Uterus (tissue), 3 donors: ENCODE measurements at regions not wholly inside any gene's neighbourhood (a gene's known extent, or its start where the extent isn't known, plus 50 kb on each side); places are given as distances from the start of the nearest gene placed in this dataset.

Source experiments
- DNase-seq, 2 donors: peaks; one replicate each; pipeline ENCODE4 v3.0.0-alpha.2; 2019 to 2020
- H3K27ac ChIP-seq, 2 donors: fragments of 200-600 bp; sonication (generic); 1 replicate in 1 of 2; 2 replicates in 1 of 2; pipeline ENCODE4 v1.5.1; 2016 to 2018
- H3K27me3 ChIP-seq, 2 donors: fragments of 200-600 bp; sonication (generic); one replicate each; pipeline ENCODE4 v1.5.1; 2018 to 2019; ENCODE audit warnings: control low read depth in 1 of 2
- H3K36me3 ChIP-seq, 2 donors: fragments of 200-600 bp; sonication (generic); one replicate each; pipeline ENCODE4 v1.5.1; 2019; ENCODE audit warnings: control low read depth in 1 of 2
- H3K4me1 ChIP-seq, 2 donors: fragments of 200-600 bp; sonication (generic); one replicate each; pipeline ENCODE4 v1.5.1; 2018 to 2019; ENCODE audit warnings: control low read depth in 1 of 2
- H3K4me3 ChIP-seq, 2 donors: fragments of 200-600 bp; sonication (generic); 1 replicate in 1 of 2; 2 replicates in 1 of 2; pipeline ENCODE4 v1.5.1; 2018 to 2019; ENCODE audit warnings: mild to moderate bottlenecking in 1 of 2
- H3K9me3 ChIP-seq, 2 donors: fragments of 200-600 bp; sonication (generic); one replicate each; pipeline ENCODE4 v1.5.1; 2019; ENCODE audit warnings: control low read depth in 1 of 2
- POLR2A ChIP-seq, 2 donors: fragments of 450-650 bp; IDR thresholded peaks; one replicate each; pipeline ENCODE4 v1.6.1; 2016; ENCODE audit warnings: antibody characterized with exemption in 2 of 2, mild to moderate bottlenecking in 1 of 2, moderate library complexity in 1 of 2
- intact Hi-C: fragments of 100-400 bp; cut with DNase I; formaldehyde crosslinking; loops from one replicate; pipeline ENCODE4 v1.15.1; 2023; ENCODE audit warnings: low total_unique reads
- TF ChIP-seq, protein P1 (sequence below), 4 experiments: fragments of 200-600 bp in 2 of 4; fragments of 450-650 bp in 2 of 4; sonication (generic) in 2 of 4; IDR thresholded peaks; one replicate each; pipeline ENCODE4 v1.5.1; 2016 to 2019; ENCODE audit warnings: antibody characterized with exemption in 4 of 4, mild to moderate bottlenecking in 2 of 4, moderate library complexity in 1 of 4
- donor health status: DM: yes; HTN: yes; CAD: no.

DNA sequence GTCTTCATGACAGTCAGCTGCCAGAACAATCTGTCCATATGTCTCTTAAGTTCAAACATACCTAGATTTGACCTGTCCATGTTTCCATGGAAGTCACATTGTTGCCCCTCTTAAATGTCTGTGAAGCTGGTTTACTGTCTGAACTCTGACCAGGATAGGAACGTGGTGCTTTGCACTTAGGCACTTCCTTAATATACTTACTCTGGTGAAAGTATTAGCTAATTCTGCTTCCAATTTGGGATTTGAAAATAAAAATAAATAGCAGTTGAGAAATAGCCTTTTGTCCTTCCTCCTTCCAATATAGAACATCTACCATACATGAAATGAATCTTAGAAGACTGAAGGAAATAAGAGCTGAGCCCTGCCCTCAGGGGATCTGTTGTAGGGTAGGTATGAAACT is 524.5 kb upstream of the CLINT1 start:
- Histone ChIP-seq H3K9me3 (no peaks in the 10 kb centered on the region), H3K27ac (peak overlapping the region; percentile 55 to 79), H3K27me3 (no peaks in the 10 kb centered on the region), H3K36me3 (no peaks in the 10 kb centered on the region), H3K4me1 (peaks cover 0 to 9% of the 10 kb centered on the region in 2 donors), H3K4me3 (no peak overlapping the region)
- DNase-seq: no peak
- TF ChIP-seq, protein P1, sequence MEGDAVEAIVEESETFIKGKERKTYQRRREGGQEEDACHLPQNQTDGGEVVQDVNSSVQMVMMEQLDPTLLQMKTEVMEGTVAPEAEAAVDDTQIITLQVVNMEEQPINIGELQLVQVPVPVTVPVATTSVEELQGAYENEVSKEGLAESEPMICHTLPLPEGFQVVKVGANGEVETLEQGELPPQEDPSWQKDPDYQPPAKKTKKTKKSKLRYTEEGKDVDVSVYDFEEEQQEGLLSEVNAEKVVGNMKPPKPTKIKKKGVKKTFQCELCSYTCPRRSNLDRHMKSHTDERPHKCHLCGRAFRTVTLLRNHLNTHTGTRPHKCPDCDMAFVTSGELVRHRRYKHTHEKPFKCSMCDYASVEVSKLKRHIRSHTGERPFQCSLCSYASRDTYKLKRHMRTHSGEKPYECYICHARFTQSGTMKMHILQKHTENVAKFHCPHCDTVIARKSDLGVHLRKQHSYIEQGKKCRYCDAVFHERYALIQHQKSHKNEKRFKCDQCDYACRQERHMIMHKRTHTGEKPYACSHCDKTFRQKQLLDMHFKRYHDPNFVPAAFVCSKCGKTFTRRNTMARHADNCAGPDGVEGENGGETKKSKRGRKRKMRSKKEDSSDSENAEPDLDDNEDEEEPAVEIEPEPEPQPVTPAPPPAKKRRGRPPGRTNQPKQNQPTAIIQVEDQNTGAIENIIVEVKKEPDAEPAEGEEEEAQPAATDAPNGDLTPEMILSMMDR (IDR thresholded peaks at IDR 0.05): no peak
- TF ChIP-seq POLR2A (IDR thresholded peaks at IDR 0.05): no peak
- intact Hi-C loops: no loop called here

DNA sequence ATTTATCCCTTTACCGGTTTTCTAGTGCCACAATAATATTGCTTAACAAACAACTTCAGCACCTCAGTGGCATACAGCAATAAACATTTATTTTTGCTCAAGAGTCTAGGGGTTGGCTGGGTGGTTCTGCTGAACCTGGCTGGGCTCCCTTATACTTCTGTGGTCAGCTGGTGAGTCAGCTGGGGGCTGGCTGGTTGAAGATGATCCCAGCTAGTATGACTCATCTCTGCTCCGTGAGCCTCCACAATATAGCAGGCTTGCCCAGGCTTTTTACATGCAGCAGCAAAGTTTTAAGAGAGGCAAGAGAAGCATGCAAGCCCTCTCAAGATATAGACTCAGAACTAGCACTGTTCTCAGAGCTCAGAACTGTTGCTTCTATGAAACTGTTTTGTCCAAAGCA is 523.5 kb upstream of the CLINT1 start:
- Histone ChIP-seq H3K36me3 (no peaks in the 10 kb centered on the region), H3K4me1 (peaks cover 0 to 9% of the 10 kb centered on the region in 2 donors), H3K4me3 (no peak overlapping the region), H3K27ac (peak overlapping the region; percentile 59 to 79), H3K27me3 (no peaks in the 10 kb centered on the region), H3K9me3 (no peaks in the 10 kb centered on the region)
- peak; percentile 80 to 89 for DNase-seq
- TF ChIP-seq POLR2A (IDR thresholded peaks at IDR 0.05): no peak
- TF ChIP-seq, protein P1 (IDR thresholded peaks at IDR 0.05): no peak
- intact Hi-C loops: no loop called here

DNA sequence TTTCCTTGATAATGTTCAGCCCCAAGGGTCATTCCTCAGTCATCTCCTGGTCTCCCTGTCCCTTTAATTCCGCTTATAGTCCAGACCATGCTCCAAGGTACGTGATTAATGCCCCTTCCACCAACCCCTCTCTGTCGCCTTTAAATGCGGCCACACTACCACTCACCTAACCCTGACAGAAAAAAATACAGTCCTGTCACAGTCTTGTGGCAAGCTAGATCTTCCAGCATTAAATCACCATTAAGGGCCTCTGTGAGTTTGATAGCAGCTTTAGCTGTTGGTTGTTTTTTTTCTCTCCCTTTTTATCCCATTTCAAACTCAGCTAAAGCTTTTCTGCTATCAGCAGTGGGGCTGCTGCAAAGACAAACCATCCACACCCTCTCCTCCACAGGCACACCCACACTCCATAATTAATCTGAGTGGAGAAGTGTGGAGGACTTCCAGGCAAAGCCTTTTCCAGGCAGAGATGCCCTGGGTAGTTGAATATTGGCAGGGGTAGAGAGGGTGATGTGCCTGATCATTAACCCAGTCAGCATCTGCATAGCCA is 522.7 kb upstream of the CLINT1 start:
- Histone ChIP-seq H3K9me3 (no peaks in the 10 kb centered on the region), H3K27ac (peak overlapping the region; percentile 59 to 79), H3K27me3 (no peaks in the 10 kb centered on the region), H3K4me1 (peaks cover 0 to 9% of the 10 kb centered on the region in 2 donors), H3K36me3 (no peaks in the 10 kb centered on the region), H3K4me3 (no peak overlapping the region)
- intact Hi-C loops: no loop called here
- TF ChIP-seq POLR2A (IDR thresholded peaks at IDR 0.05): no peak
- TF ChIP-seq, protein P1 (IDR thresholded peaks at IDR 0.05): no peak
- DNase-seq: no peak

DNA sequence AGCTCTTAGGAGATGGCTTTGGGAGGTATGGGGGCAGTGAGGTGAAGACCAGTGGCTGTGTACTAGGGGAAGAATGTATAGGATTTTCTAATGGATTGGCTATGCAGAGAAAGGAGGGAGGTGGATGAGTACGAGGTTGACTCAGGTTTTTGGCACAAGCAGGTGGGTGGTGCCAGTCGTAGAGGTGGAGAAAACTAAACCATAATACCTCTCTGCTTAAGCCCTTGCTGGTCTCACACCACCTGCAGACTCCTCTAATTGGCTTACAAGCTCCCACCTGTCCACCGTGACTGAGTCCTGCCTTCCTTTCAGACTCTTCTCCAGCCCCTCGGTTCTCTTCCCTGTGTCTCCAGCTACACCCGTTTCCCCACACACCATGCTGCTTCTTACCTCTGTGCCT is 521.7 kb upstream of the CLINT1 start:
- H3K27ac ChIP-seq: no peak overlapping the region
- DNase-seq: no peak
- no peaks in the 10 kb centered on the region for H3K36me3 ChIP-seq
- no peak for TF ChIP-seq POLR2A (IDR thresholded peaks at IDR 0.05)
- TF ChIP-seq, protein P1 (IDR thresholded peaks at IDR 0.05): no peak
- no peaks in the 10 kb centered on the region for H3K27me3 ChIP-seq
- no peak overlapping the region for H3K4me3 ChIP-seq
- intact Hi-C loops: no loop called here
- H3K9me3 ChIP-seq: no peaks in the 10 kb centered on the region
- H3K4me1 ChIP-seq: peaks cover 0 to 9% of the 10 kb centered on the region in 2 donors

DNA sequence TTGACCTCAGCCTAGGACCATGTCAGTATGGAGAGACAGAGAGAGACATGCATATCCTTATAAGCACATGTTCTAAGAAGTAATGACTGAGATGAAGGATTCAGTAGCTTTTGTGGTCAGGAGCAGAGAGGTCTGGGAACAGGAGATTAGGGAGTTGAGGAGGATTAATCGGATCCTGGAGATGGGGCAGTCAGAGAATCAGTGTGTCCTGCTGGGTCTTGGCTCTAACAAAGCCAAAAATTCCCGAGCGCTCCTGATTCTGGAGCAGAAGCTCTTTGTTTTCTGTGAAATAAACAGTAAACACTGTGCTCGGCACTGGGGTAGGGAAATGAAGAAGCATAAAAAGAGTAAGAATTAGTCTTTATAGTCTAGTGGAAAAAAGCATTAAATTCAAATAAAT is 520.0 kb upstream of the CLINT1 start:
- Histone ChIP-seq H3K9me3 (no peaks in the 10 kb centered on the region), H3K27me3 (no peaks in the 10 kb centered on the region), H3K4me3 (no peak overlapping the region), H3K27ac (no peak overlapping the region), H3K36me3 (no peaks in the 10 kb centered on the region), H3K4me1 (peaks cover 0 to 9% of the 10 kb centered on the region in 2 donors)
- intact Hi-C loops: no loop called here
- no peak for DNase-seq
- TF ChIP-seq, protein P1 (IDR thresholded peaks at IDR 0.05): no peak
- no peak for TF ChIP-seq POLR2A (IDR thresholded peaks at IDR 0.05)
